ENCODE measurements at regions not wholly inside any gene's neighbourhood (a gene's known extent, or its start where the extent isn't known, plus 50 kb on each side); places are given as distances from the start of the nearest gene placed in this dataset.

DNA sequence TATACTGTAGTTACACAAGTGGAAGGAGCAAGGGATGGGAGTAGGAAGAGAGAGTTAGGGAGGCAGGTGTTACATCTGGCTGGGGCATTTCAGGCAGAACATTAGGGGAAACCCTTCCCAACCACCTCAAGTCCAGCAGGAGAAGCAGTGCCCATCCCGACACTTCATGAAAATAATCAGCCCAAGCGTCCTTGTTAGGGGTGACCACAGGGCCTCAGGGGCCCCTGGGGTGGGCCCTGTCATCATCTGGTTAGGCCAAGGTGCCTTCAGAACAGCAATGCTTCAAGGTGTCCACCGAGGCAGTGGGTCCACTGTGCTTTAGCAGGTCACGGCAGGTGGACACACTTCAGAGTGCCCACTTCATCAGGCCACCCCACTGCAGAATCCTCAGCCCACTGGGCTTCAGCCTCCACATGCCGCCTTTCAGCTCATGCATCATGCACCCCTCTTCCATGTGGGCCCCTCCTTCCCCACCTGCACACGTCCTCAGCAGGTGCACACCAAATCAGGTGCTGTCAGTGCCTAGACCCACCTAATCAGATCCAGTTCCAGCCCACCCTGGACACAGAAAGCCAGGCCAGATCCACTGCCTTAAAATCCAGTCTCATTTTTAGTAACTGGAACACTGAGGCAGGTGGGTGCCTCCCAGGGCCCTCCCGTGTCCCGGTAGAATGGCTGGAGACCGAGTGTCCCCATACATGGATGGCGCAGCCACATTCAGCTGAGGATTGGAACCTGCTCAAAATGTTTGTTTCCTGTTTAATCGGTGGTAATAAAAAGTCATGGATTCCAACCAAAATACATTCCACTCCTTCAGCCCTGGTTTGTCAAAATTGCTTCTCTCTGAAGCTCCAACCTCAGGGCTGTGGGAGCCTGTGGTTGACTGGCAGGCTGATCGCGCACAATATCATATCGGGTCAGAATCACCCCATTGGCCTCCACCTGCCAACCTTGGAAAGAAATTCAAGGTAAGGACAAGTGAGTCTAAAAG, 99.5 kb downstream of the ANKRD60 start:
- Histone ChIP-seq H3K9me3 (peaks cover 0 to 28% (median 11%) of the 10 kb centered on the region in 8 donors), H3K27me3 (replicated peaks in 1 of 7) (peaks cover 0 to 63% (median 13%) of the 10 kb centered on the region in 7 donors), H3K4me3 (no peak overlapping the region), H3K4me1 (peaks cover 0 to 10% (median 0%) of the 10 kb centered on the region in 6 donors), H3K36me3 (no peaks in the 10 kb centered on the region), H3K27ac (no peak overlapping the region)
- intact Hi-C loops (cut with DNase I; ENCODE audit: low total_unique reads) = no loop called here
- DNase-seq = no peak
- WGBS, 5 donors = 81 to 89% (median 86%) methylated on average over 11 to 14 of the region's 14 CpGs
- TF ChIP-seq POLR2A (IDR thresholded peaks at IDR 0.05) = no peak
- TF ChIP-seq POLR2AphosphoS5 (IDR thresholded peaks at IDR 0.05) = no peak
- TF ChIP-seq, protein P1, sequence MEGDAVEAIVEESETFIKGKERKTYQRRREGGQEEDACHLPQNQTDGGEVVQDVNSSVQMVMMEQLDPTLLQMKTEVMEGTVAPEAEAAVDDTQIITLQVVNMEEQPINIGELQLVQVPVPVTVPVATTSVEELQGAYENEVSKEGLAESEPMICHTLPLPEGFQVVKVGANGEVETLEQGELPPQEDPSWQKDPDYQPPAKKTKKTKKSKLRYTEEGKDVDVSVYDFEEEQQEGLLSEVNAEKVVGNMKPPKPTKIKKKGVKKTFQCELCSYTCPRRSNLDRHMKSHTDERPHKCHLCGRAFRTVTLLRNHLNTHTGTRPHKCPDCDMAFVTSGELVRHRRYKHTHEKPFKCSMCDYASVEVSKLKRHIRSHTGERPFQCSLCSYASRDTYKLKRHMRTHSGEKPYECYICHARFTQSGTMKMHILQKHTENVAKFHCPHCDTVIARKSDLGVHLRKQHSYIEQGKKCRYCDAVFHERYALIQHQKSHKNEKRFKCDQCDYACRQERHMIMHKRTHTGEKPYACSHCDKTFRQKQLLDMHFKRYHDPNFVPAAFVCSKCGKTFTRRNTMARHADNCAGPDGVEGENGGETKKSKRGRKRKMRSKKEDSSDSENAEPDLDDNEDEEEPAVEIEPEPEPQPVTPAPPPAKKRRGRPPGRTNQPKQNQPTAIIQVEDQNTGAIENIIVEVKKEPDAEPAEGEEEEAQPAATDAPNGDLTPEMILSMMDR (IDR thresholded peaks at IDR 0.05 in 8 of 11, conservative IDR thresholded peaks at IDR 0.05 in 3 of 11) = no peak

GRCh38 chr20:58127701-58128111, 100.7 kb downstream of the ANKRD60 start:
- intact Hi-C loops (cut with DNase I; ENCODE audit: low total_unique reads) = no loop called here
- DNase-seq = no peak
- Histone ChIP-seq H3K27me3 (replicated peaks in 1 of 7) (peaks cover 0 to 51% (median 6%) of the 10 kb centered on the region in 7 donors), H3K9me3 (peaks cover 0 to 29% (median 11%) of the 10 kb centered on the region in 8 donors), H3K36me3 (no peaks in the 10 kb centered on the region), H3K4me1 (peaks cover 0 to 10% (median 0%) of the 10 kb centered on the region in 6 donors), H3K27ac (no peak overlapping the region), H3K4me3 (no peak overlapping the region)
- TF ChIP-seq, protein P1 (IDR thresholded peaks at IDR 0.05 in 8 of 11, conservative IDR thresholded peaks at IDR 0.05 in 3 of 11) = no peak
- TF ChIP-seq POLR2A (IDR thresholded peaks at IDR 0.05) (no peak), POLR2AphosphoS5 (IDR thresholded peaks at IDR 0.05) (no peak)
- 1 to 21% (median 15%) methylated on average over 6 of the region's 6 CpGs for WGBS, 5 donors

DNA sequence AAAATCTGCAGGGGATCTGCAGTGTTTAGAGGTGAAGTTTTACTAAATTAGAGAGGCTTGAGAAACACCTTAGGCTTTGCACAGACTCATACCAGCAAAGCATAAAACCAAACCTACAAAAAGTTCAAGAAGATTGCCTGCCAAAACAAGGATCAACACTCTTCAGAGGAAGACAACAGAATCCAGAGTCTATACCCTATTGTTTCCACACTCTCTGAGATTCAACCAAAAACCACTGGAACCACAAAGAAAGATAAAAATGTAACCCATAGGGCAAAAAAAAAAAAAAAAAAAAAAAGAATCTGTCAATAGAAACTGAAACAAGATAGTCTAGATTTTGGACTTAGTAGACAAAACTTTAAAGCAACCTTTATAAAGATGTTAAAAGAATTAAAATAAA, 102.7 kb downstream of the ANKRD60 start:
- no peak for TF ChIP-seq POLR2AphosphoS5 (IDR thresholded peaks at IDR 0.05)
- TF ChIP-seq POLR2A (IDR thresholded peaks at IDR 0.05) = no peak
- TF ChIP-seq, protein P1 (IDR thresholded peaks at IDR 0.05 in 8 of 11, conservative IDR thresholded peaks at IDR 0.05 in 3 of 11) = no peak
- Histone ChIP-seq H3K9me3 (peaks cover 0 to 29% (median 11%) of the 10 kb centered on the region in 8 donors), H3K27ac (no peak overlapping the region), H3K4me1 (no peaks in the 10 kb centered on the region), H3K27me3 (replicated peaks in 1 of 7) (peaks cover 0 to 31% (median 4%) of the 10 kb centered on the region in 7 donors), H3K36me3 (no peaks in the 10 kb centered on the region), H3K4me3 (no peak overlapping the region)
- intact Hi-C loops (cut with DNase I; ENCODE audit: low total_unique reads) = no loop called here
- DNase-seq = no peak

GRCh38 chr20:58117944-58118343, 110.5 kb downstream of the ANKRD60 start:
- TF ChIP-seq POLR2AphosphoS5 (IDR thresholded peaks at IDR 0.05) (no peak), POLR2A (IDR thresholded peaks at IDR 0.05) (no peak)
- TF ChIP-seq, protein P1 (IDR thresholded peaks at IDR 0.05 in 8 of 11, conservative IDR thresholded peaks at IDR 0.05 in 3 of 11) = no peak
- H3K4me3 ChIP-seq = no peak overlapping the region
- no peak for DNase-seq
- peaks cover 0 to 24% (median 7%) of the 10 kb centered on the region in 8 donors for H3K9me3 ChIP-seq
- H3K27me3 ChIP-seq (replicated peaks in 1 of 7) = peaks cover 0 to 34% (median 0%) of the 10 kb centered on the region in 7 donors
- H3K4me1 ChIP-seq = no peaks in the 10 kb centered on the region
- H3K27ac ChIP-seq = no peak overlapping the region
- intact Hi-C loops (cut with DNase I; ENCODE audit: low total_unique reads) = no loop called here
- H3K36me3 ChIP-seq = no peaks in the 10 kb centered on the region
